NCI-H2227 treated with DMSO at 0.1 percent for 48 hours (cell line): ENCODE measurements at regions not wholly inside any gene's neighbourhood (a gene's known extent, or its start where the extent isn't known, plus 50 kb on each side); places are given as distances from the start of the nearest gene placed in this dataset.
"Not testable (repeated sequence)": the region's sequence is repeated elsewhere in the genome, so short reads cannot be mapped to it uniquely, and the experiment has no call there.

ENCODE experiments used
- DNase-seq: peaks from one replicate; lab custom pipeline; 2025; lab: John Stamatoyannopoulos, UW

GRCh38 chr4:111405989-111406388 is 739.3 kb upstream of the FAM241A start:
- no peak for DNase-seq

- DNase-seq, result no peak
Observed at GRCh38 chr4:111410571-111410970, 734.7 kb upstream of the FAM241A start.

- DNase-seq, result no peak
Observed at GRCh38 chr4:111417521-111417920, 727.7 kb upstream of the FAM241A start.

- DNase-seq, result no peak
Observed at GRCh38 chr4:111433441-111433840, 711.8 kb upstream of the FAM241A start.

- DNase-seq, result no peak
Observed at GRCh38 chr4:111434586-111434985, 710.7 kb upstream of the FAM241A start.

- DNase-seq, result no peak
Observed at GRCh38 chr4:111435986-111436744, 709.1 kb upstream of the FAM241A start.

- DNase-seq, result no peak
Observed at GRCh38 chr4:111441687-111442086, 703.6 kb upstream of the FAM241A start.

- DNase-seq, result not testable (repeated sequence)
Observed at GRCh38 chr4:111444836-111445235, 700.4 kb upstream of the FAM241A start.

GRCh38 chr4:111449657-111450056 is 695.6 kb upstream of the FAM241A start:
- no peak for DNase-seq

GRCh38 chr4:111450867-111451266 is 694.4 kb upstream of the FAM241A start:
- DNase-seq, result no peak

GRCh38 chr4:111453216-111453615 is 692.0 kb upstream of the FAM241A start:
- DNase-seq, result no peak

- DNase-seq, result no peak
Observed at GRCh38 chr4:111454961-111455360, 690.3 kb upstream of the FAM241A start.

- no peak for DNase-seq
Observed at GRCh38 chr4:111464251-111465045, 680.8 kb upstream of the FAM241A start.

- DNase-seq, result no peak
Observed at GRCh38 chr4:111466811-111467604, 678.2 kb upstream of the FAM241A start.

- DNase-seq, result no peak
Observed at GRCh38 chr4:111475001-111475400, 670.3 kb upstream of the FAM241A start.

- DNase-seq, result no peak
Observed at GRCh38 chr4:111475666-111476065, 669.6 kb upstream of the FAM241A start.

GRCh38 chr4:111480510-111480909 is 664.7 kb upstream of the FAM241A start:
- DNase-seq, result no peak

GRCh38 chr4:111483375-111484169 is 661.7 kb upstream of the FAM241A start:
- DNase-seq, result no peak

- no peak for DNase-seq
Observed at GRCh38 chr4:111492496-111492895, 652.8 kb upstream of the FAM241A start.

GRCh38 chr4:111494471-111494870 is 650.8 kb upstream of the FAM241A start:
- DNase-seq, result no peak

GRCh38 chr4:111494971-111495370 is 650.3 kb upstream of the FAM241A start:
- no peak for DNase-seq

GRCh38 chr4:111499291-111499690 is 646.0 kb upstream of the FAM241A start:
- DNase-seq, result no peak
